Breast epithelium (tissue), 4 donors: ENCODE measurements at regions not wholly inside any gene's neighbourhood (a gene's known extent, or its start where the extent isn't known, plus 50 kb on each side); places are given as distances from the start of the nearest gene placed in this dataset.

Experiments
- DNase-seq, 2 donors: peaks; one replicate each; pipeline ENCODE4 v3.0.0-alpha.2; 2019; ENCODE audit warnings: low spot score in 2 of 2
- H3K27ac ChIP-seq, 2 donors: fragments of 200-600 bp; sonication (generic) in 1 of 2; one replicate each; pipeline ENCODE4 v1.5.1; 2016 to 2019; ENCODE audit warnings: mild to moderate bottlenecking in 1 of 2
- H3K27me3 ChIP-seq, 2 donors: fragments of 200-600 bp; sonication (generic) in 1 of 2; one replicate each; pipeline versions ENCODE4 v1.5.1 to v1.6.0; 2017 to 2019; ENCODE audit warnings: control low read depth in 1 of 2, mild to moderate bottlenecking in 1 of 2
- H3K36me3 ChIP-seq: fragments of 200-600 bp; one replicate; pipeline ENCODE4 v1.5.1; 2019
- H3K4me1 ChIP-seq, 2 donors: fragments of 200-600 bp; sonication (generic); one replicate each; pipeline ENCODE4 v1.5.1; 2016 to 2019; ENCODE audit warnings: control low read depth in 1 of 2
- H3K4me3 ChIP-seq, 3 donors: fragments of 200-600 bp; sonication (generic); 1 replicate in 2 of 3; 2 replicates in 1 of 3; pipeline ENCODE4 v1.5.1; 2016 to 2019; ENCODE audit warnings: mild to moderate bottlenecking in 3 of 3, moderate library complexity in 2 of 3
- H3K9me3 ChIP-seq, 2 donors: fragments of 200-600 bp; sonication (generic) in 1 of 2; one replicate each; pipeline ENCODE4 v1.5.1; 2016 to 2019; ENCODE audit warnings: control low read depth in 1 of 2
- CTCF ChIP-seq, 3 donors: fragments of 450-650 bp; IDR thresholded peaks; one replicate each; pipeline ENCODE4 v1.5.1; 2016 to 2017; ENCODE audit warnings: antibody characterized with exemption in 3 of 3, mild to moderate bottlenecking in 3 of 3, moderate library complexity in 3 of 3
- POLR2A ChIP-seq: fragments of 450-650 bp; IDR thresholded peaks from one replicate; pipeline ENCODE4 v1.6.1; 2016; ENCODE audit warnings: antibody characterized with exemption, mild to moderate bottlenecking, moderate library complexity
- POLR2AphosphoS5 ChIP-seq, 3 donors: sonication (generic); formaldehyde crosslinking; IDR thresholded peaks; one replicate each; pipeline ENCODE4 v1.6.1; 2017; ENCODE audit warnings: antibody characterized with exemption in 3 of 3
- intact Hi-C: fragments of 100-400 bp; cut with DNase I; formaldehyde crosslinking; loops from one replicate; pipeline ENCODE4 v1.15.1; 2023; ENCODE audit warnings: low total_unique reads

DNA sequence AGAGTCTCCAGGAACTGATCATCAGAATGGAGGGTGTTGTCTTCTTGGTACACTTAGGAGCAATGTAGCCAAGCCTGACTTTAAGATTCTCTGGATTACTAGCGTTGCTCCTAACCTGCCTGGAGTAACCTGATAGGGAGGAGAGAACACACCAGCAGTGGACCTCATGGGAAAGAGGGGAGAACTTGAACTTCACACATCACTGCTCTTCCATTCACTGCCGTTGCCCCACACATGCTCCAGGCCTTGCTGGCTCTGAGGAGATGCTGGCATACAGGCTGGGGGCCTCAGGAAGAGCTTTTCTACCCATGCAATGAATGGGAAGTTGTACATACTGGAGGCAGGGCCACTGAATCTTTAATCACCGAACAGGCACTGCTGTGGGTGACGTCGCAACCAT lies 60.3 kb upstream of the ADAMTS16 start:
- intact Hi-C loops: no loop called here
- TF ChIP-seq CTCF (IDR thresholded peaks at IDR 0.05): no peak
- no peak for TF ChIP-seq POLR2AphosphoS5 (IDR thresholded peaks at IDR 0.05)
- no peak for TF ChIP-seq POLR2A

GRCh38 chr5:5080790-5081189 lies 59.3 kb upstream of the ADAMTS16 start:
- TF ChIP-seq POLR2AphosphoS5 (IDR thresholded peaks at IDR 0.05) (no peak), CTCF (IDR thresholded peaks at IDR 0.05) (no peak)
- Histone ChIP-seq H3K4me3 (no peak overlapping the region), H3K4me1 (no peaks in the 10 kb centered on the region), H3K36me3 (no peaks in the 10 kb centered on the region), H3K27ac (no peak overlapping the region), H3K27me3 (no peaks in the 10 kb centered on the region), H3K9me3 (no peaks in the 10 kb centered on the region)
- intact Hi-C loops: no loop called here
- no peak for DNase-seq

More for the DNA sequence above, 60.3 kb upstream of the ADAMTS16 start:
- Histone ChIP-seq H3K36me3 (no peaks in the 10 kb centered on the region), H3K4me1 (no peaks in the 10 kb centered on the region), H3K4me3 (no peak overlapping the region), H3K9me3 (no peaks in the 10 kb centered on the region), H3K27ac (no peak overlapping the region), H3K27me3 (no peaks in the 10 kb centered on the region)
- no peak for DNase-seq

DNA sequence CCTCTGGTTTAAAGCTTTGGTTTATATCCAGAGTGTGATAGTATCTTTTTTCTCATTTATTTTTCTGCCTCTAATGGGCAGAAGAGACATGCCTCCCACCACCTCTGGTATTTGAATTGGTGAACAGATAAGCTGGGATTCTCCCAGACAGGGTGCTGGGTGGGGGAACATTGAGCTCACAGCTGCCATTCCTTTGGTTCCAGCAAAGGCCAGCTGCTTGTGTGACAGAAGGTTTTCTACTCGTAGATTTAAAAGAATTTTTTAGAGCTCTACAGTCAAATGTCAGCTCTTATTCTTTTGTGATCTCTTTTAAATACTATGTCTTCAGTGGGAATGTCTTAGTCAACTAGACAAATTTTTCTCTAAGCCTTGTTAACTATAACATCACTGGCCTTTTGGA lies 54.7 kb upstream of the ADAMTS16 start:
- Histone ChIP-seq H3K9me3 (no peaks in the 10 kb centered on the region), H3K4me1 (no peaks in the 10 kb centered on the region), H3K36me3 (no peaks in the 10 kb centered on the region), H3K27ac (no peak overlapping the region), H3K4me3 (no peak overlapping the region), H3K27me3 (no peaks in the 10 kb centered on the region)
- no peak for DNase-seq
- intact Hi-C loops: no loop called here
- TF ChIP-seq CTCF (IDR thresholded peaks at IDR 0.05): no peak
- no peak for TF ChIP-seq POLR2A

GRCh38 chr5:5089895-5090649 lies 50.1 kb upstream of the ADAMTS16 start:
- no peak for DNase-seq
- intact Hi-C loops: no loop called here

More at GRCh38 chr5:5089895-5090649, 50.1 kb upstream of the ADAMTS16 start:
- Histone ChIP-seq H3K4me3 (no peak overlapping the region), H3K9me3 (no peaks in the 10 kb centered on the region), H3K4me1 (no peaks in the 10 kb centered on the region), H3K36me3 (no peaks in the 10 kb centered on the region), H3K27ac (no peak overlapping the region), H3K27me3 (no peaks in the 10 kb centered on the region)
- TF ChIP-seq POLR2A: no peak
- no peak for TF ChIP-seq POLR2AphosphoS5 (IDR thresholded peaks at IDR 0.05)
- TF ChIP-seq CTCF (IDR thresholded peaks at IDR 0.05): no peak
